LNCaP clone FGC (cell line): ENCODE measurements at regions not wholly inside any gene's neighbourhood (a gene's known extent, or its start where the extent isn't known, plus 50 kb on each side); places are given as distances from the start of the nearest gene placed in this dataset.

Source experiments
- DNase-seq: peaks from one replicate; pipeline ENCODE4 v3.0.0-alpha.2; 2011; ENCODE audit warnings: low read depth
- H3K4me3 ChIP-seq: 2 replicates; pipeline ENCODE4 v1.5.1; 2011; ENCODE audit warnings: mild to moderate bottlenecking, low read depth, low read length, control low read depth
- TF ChIP-seq, protein P1 (sequence below): IDR thresholded peaks from 2 replicates; pipeline ENCODE4 v1.5.1; 2012; ENCODE audit warnings: mild to moderate bottlenecking; ENCODE audit not compliant: control insufficient read depth, insufficient read depth; ENCODE audit errors: extremely low read depth

DNA sequence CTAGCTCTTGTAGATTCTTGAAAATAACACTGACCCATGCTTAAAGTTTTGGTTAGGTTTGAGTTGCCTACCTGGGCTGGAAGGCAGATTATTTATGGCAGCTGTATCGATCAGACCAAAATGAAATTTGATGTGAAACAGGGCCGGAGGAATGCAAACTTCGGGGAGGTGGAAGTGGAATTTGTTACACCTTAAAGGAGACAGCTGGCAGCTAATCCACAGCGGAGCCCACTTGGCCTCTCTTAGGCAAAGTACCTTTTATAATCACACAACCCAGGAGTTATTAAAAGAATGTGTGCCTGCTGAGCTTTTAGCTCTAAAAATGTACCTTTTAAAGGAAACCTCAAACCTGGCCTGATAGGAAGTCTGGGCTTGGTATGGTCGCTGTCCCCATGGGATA lies 250.9 kb upstream of the TPM1 start:
- no peak overlapping the region for H3K4me3 ChIP-seq
- no peak for DNase-seq
- TF ChIP-seq, protein P1, sequence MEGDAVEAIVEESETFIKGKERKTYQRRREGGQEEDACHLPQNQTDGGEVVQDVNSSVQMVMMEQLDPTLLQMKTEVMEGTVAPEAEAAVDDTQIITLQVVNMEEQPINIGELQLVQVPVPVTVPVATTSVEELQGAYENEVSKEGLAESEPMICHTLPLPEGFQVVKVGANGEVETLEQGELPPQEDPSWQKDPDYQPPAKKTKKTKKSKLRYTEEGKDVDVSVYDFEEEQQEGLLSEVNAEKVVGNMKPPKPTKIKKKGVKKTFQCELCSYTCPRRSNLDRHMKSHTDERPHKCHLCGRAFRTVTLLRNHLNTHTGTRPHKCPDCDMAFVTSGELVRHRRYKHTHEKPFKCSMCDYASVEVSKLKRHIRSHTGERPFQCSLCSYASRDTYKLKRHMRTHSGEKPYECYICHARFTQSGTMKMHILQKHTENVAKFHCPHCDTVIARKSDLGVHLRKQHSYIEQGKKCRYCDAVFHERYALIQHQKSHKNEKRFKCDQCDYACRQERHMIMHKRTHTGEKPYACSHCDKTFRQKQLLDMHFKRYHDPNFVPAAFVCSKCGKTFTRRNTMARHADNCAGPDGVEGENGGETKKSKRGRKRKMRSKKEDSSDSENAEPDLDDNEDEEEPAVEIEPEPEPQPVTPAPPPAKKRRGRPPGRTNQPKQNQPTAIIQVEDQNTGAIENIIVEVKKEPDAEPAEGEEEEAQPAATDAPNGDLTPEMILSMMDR: no peak

DNA sequence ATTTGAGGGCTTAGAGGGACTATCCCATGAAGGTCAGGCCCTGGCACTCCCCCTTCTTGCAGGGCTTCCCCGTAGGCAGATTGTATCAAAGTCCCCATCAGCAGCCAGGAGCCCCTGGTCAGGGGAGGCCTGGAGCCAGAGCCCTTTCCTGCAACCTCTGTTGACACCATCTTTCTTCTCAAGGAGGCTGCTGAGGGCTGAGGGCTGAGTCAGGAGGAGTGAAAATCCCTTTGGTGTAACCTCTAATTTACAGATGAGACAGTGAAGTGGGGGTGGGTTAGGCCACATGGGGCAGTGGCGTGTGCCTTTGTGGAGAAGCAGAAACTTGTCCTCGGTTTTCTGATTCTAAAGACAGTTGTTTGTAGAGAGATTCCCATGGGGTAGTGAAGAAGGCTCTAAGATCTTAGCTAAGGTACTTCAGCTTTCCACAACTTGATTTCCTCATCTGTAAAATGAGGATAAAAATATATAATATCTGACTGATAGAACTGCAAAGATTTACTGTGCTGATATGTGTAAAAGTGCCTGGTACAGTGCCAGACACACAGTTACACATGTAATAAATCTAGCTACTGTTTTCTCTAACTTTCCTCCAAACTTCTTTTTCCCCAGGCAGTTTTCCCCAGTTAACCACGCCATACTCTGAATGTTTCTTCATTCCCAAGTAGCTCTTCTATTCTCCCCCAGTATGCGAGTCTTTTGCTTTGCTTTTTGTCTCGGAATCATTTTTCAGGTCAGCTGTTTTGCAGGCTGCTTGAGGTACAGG lies 249.4 kb upstream of the TPM1 start:
- H3K4me3 ChIP-seq: no peak overlapping the region
- TF ChIP-seq, protein P1: no peak
- DNase-seq: no peak

GRCh38 chr15:62793752-62794144 lies 248.8 kb upstream of the TPM1 start:
- TF ChIP-seq, protein P1: no peak
- H3K4me3 ChIP-seq: no peak overlapping the region
- DNase-seq: no peak

DNA sequence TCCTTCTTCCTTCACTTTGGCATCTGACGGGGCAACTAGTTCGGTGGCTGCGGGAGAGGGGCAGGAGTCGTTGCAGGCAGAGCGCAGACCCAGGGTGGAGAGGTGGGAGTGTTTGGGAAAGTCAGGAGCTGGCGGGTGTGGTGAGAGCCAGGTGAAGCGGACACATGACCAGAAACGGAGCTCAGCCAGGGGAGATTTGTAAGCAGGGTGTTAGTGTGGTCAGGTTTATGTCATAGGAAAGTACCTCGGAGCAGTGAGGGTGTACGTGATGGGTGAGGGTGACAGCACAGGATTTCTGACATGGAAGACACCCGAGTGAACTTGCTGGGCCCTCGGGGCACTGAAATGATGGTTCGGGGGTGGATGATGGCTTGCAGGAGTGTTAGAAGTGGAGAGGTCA lies 247.4 kb upstream of the TPM1 start:
- no peak for DNase-seq
- TF ChIP-seq, protein P1: no peak
- H3K4me3 ChIP-seq: no peak overlapping the region

GRCh38 chr15:62795700-62796695 lies 246.5 kb upstream of the TPM1 start:
- no peak overlapping the region for H3K4me3 ChIP-seq
- DNase-seq: no peak
- TF ChIP-seq, protein P1: no peak

DNA sequence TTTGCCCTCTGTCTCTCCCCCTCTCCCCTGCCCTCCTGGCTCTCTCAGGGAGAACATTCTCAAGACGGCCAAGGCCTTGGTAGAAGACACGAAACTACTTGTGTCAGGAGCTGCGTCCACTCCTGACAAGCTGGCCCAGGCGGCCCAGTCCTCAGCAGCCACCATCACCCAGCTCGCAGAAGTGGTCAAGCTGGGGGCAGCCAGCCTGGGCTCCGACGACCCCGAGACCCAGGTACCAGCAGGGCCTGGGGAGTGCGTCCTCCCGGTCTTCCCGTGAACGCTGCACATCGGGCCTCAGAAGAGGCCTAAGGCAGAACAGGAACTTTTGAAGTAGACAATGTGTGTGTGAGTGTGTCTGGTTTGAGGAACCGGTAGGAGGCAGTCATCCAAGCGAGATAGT lies 245.4 kb upstream of the TPM1 start:
- DNase-seq: no peak
- TF ChIP-seq, protein P1: no peak
- H3K4me3 ChIP-seq: no peak overlapping the region

GRCh38 chr15:62798536-62798935 lies 244.0 kb upstream of the TPM1 start:
- TF ChIP-seq, protein P1: no peak
- H3K4me3 ChIP-seq: no peak overlapping the region
- no peak for DNase-seq
